ENCODE measurements at regions not wholly inside any gene's neighbourhood (a gene's known extent, or its start where the extent isn't known, plus 50 kb on each side); places are given as distances from the start of the nearest gene placed in this dataset.

DNA sequence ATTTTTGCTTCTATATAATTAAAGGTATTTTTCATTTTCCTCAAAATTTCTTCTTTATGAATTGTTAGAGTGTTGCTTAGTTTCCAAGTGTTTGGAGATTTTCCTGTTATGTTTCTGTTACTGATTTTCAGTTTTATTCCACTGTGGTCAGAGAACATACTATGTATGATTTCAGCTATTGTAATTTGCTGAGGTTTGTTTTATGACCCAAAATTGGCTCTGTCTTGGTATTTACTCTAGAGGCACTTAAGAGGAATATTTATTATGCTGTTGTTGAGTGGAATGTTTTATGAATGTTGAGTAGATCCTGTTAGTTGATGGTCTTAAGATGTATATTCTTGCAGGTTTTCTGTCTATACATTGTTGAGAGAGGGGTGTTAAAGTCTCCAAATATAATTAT, 263.5 kb downstream of the PABPC4L start:
- Mint-ChIP-seq H3K9me3 (peaks cover 0 to 4% (median 0%) of the 10 kb centered on the region in 7 donors), H3K4me1 (no peaks in the 10 kb centered on the region), H3K4me3 (no peak overlapping the region), H3K27ac (no peak overlapping the region), H3K27me3 (ENCODE audit: low read depth in 3 of 3) (no peaks in the 10 kb centered on the region), H3K36me3 (no peaks in the 10 kb centered on the region)
- TF ChIP-seq, protein P1, sequence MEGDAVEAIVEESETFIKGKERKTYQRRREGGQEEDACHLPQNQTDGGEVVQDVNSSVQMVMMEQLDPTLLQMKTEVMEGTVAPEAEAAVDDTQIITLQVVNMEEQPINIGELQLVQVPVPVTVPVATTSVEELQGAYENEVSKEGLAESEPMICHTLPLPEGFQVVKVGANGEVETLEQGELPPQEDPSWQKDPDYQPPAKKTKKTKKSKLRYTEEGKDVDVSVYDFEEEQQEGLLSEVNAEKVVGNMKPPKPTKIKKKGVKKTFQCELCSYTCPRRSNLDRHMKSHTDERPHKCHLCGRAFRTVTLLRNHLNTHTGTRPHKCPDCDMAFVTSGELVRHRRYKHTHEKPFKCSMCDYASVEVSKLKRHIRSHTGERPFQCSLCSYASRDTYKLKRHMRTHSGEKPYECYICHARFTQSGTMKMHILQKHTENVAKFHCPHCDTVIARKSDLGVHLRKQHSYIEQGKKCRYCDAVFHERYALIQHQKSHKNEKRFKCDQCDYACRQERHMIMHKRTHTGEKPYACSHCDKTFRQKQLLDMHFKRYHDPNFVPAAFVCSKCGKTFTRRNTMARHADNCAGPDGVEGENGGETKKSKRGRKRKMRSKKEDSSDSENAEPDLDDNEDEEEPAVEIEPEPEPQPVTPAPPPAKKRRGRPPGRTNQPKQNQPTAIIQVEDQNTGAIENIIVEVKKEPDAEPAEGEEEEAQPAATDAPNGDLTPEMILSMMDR (IDR thresholded peaks at IDR 0.05) = no peak
- H3K4me1 ChIP-seq (ENCODE audit: control insufficient read depth in 1 of 2, insufficient read depth in 2 of 2, low read length in 2 of 2) = no peaks in the 10 kb centered on the region
- no peaks in the 10 kb centered on the region for H4K20me1 ChIP-seq (ENCODE audit: insufficient read depth, low read length)
- no peaks in the 10 kb centered on the region for H3K9me3 ChIP-seq (replicated peaks in 1 of 2; ENCODE audit: control insufficient read depth in 1 of 2, insufficient read depth in 1 of 2, low read length in 2 of 2)
- H3K9ac ChIP-seq (ENCODE audit: insufficient read depth, low read length, poor library complexity, severe bottlenecking) = no peak overlapping the region
- H3K4me2 ChIP-seq (replicated peaks; ENCODE audit: extremely low read depth, low read length, poor library complexity, severe bottlenecking) = no peak overlapping the region
- no peaks in the 10 kb centered on the region for H3K27me3 ChIP-seq (ENCODE audit: control insufficient read depth in 2 of 2, insufficient read depth in 2 of 2, low read length in 2 of 2)
- no peak overlapping the region for H3K27ac ChIP-seq (ENCODE audit: low read depth in 1 of 2, low read length in 2 of 2)
- no peak overlapping the region for H2AFZ ChIP-seq (ENCODE audit: insufficient read depth, low read depth, low read length, poor library complexity, severe bottlenecking)
- no peaks in the 10 kb centered on the region for H3K79me2 ChIP-seq (ENCODE audit: insufficient read depth, low read length)
- H3K36me3 ChIP-seq (replicated peaks in 1 of 2; ENCODE audit: control insufficient read depth in 1 of 2, insufficient read depth in 2 of 2, low read length in 2 of 2) = no peaks in the 10 kb centered on the region
- intact Hi-C loops (cut with micrococcal nuclease) = no loop called here
- DNase-seq = no peak
- H3K4me3 ChIP-seq (replicated peaks in 1 of 3; ENCODE audit: low read depth in 2 of 3, low read length in 3 of 3) = no peak overlapping the region

DNA sequence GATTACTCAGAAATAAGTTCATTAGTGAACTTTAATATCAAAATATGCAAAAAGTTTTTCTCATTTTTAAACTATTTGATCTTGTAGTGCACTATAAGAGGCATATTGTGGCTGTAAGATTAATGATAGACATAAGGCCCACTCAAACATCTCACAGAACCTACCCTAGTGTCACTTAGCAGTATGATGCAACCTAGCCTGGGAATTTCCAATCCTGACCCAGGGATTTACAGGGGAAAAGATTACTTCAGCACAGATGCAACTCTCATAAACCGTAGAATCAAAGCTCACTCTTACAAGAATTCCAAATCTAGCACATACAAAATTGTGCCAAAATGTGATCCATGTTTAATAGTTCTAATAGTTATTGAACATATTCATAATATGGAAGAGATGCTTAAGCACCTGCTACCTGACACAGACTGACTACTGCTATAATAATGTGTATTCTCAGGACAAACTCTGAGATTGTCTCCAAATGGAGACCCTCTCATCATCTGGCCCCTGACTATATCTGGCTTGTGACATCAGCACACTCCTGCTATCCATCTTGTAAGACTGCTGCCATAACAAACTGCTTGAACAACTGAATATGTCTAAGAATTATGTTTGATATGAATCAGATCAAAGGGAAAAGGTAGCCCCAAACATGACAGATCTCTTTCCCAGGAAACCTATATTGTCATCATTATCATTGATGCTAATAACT, 271.9 kb downstream of the PABPC4L start:
- no peak overlapping the region for H2AFZ ChIP-seq (ENCODE audit: insufficient read depth, low read depth, low read length, poor library complexity, severe bottlenecking)
- no peak overlapping the region for H3K4me2 ChIP-seq (replicated peaks; ENCODE audit: extremely low read depth, low read length, poor library complexity, severe bottlenecking)
- H3K4me3 Mint-ChIP-seq = no peak overlapping the region
- no peaks in the 10 kb centered on the region for H3K27me3 Mint-ChIP-seq (ENCODE audit: low read depth in 3 of 3)
- TF ChIP-seq, protein P1 (IDR thresholded peaks at IDR 0.05) = no peak
- no peaks in the 10 kb centered on the region for H4K20me1 ChIP-seq (ENCODE audit: insufficient read depth, low read length)
- no CpG with 5 or more reads among the region's 1 CpG for WGBS (ENCODE audit: insufficient coverage)
- H3K9ac ChIP-seq (ENCODE audit: insufficient read depth, low read length, poor library complexity, severe bottlenecking) = no peak overlapping the region
- intact Hi-C loops (cut with micrococcal nuclease) = no loop called here
- no peaks in the 10 kb centered on the region for H3K27me3 ChIP-seq (ENCODE audit: control insufficient read depth in 2 of 2, insufficient read depth in 2 of 2, low read length in 2 of 2)
- H3K27ac Mint-ChIP-seq = no peak overlapping the region
- H3K79me2 ChIP-seq (ENCODE audit: insufficient read depth, low read length) = no peaks in the 10 kb centered on the region
- H3K4me1 Mint-ChIP-seq = no peaks in the 10 kb centered on the region
- H3K36me3 ChIP-seq (replicated peaks in 1 of 2; ENCODE audit: control insufficient read depth in 1 of 2, insufficient read depth in 2 of 2, low read length in 2 of 2) = no peaks in the 10 kb centered on the region
- no peak overlapping the region for H3K4me3 ChIP-seq (replicated peaks in 1 of 3; ENCODE audit: low read depth in 2 of 3, low read length in 3 of 3)
- H3K36me3 Mint-ChIP-seq = no peaks in the 10 kb centered on the region
- H3K27ac ChIP-seq (ENCODE audit: low read depth in 1 of 2, low read length in 2 of 2) = no peak overlapping the region
- no peak for DNase-seq
- H3K9me3 Mint-ChIP-seq = no peaks in the 10 kb centered on the region
- H3K9me3 ChIP-seq (replicated peaks in 1 of 2; ENCODE audit: control insufficient read depth in 1 of 2, insufficient read depth in 1 of 2, low read length in 2 of 2) = no peaks in the 10 kb centered on the region
- no peaks in the 10 kb centered on the region for H3K4me1 ChIP-seq (ENCODE audit: control insufficient read depth in 1 of 2, insufficient read depth in 2 of 2, low read length in 2 of 2)
